ENCODE measurements at regions not wholly inside any gene's neighbourhood (a gene's known extent, or its start where the extent isn't known, plus 50 kb on each side); places are given as distances from the start of the nearest gene placed in this dataset.

DNA sequence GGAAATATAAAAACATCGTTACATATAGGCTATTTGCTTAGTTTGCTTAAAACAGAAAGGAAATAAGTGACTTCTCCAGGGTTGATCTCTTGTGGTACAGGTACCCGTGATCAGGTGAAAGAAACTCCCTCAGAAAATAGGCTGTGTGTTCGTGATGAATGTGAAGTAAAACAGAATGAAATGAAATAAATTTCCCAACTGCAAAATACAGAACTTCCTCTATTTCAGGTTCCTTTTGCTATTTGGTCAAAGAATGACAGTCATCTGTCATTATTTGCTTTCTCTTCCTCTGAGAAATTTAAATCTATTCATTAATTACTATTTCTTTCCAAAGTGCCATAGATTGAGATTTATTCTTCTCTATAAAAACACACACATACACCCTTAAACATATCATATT, 408.1 kb downstream of the FAM170A start (continued):
- TF ChIP-seq, protein P1, sequence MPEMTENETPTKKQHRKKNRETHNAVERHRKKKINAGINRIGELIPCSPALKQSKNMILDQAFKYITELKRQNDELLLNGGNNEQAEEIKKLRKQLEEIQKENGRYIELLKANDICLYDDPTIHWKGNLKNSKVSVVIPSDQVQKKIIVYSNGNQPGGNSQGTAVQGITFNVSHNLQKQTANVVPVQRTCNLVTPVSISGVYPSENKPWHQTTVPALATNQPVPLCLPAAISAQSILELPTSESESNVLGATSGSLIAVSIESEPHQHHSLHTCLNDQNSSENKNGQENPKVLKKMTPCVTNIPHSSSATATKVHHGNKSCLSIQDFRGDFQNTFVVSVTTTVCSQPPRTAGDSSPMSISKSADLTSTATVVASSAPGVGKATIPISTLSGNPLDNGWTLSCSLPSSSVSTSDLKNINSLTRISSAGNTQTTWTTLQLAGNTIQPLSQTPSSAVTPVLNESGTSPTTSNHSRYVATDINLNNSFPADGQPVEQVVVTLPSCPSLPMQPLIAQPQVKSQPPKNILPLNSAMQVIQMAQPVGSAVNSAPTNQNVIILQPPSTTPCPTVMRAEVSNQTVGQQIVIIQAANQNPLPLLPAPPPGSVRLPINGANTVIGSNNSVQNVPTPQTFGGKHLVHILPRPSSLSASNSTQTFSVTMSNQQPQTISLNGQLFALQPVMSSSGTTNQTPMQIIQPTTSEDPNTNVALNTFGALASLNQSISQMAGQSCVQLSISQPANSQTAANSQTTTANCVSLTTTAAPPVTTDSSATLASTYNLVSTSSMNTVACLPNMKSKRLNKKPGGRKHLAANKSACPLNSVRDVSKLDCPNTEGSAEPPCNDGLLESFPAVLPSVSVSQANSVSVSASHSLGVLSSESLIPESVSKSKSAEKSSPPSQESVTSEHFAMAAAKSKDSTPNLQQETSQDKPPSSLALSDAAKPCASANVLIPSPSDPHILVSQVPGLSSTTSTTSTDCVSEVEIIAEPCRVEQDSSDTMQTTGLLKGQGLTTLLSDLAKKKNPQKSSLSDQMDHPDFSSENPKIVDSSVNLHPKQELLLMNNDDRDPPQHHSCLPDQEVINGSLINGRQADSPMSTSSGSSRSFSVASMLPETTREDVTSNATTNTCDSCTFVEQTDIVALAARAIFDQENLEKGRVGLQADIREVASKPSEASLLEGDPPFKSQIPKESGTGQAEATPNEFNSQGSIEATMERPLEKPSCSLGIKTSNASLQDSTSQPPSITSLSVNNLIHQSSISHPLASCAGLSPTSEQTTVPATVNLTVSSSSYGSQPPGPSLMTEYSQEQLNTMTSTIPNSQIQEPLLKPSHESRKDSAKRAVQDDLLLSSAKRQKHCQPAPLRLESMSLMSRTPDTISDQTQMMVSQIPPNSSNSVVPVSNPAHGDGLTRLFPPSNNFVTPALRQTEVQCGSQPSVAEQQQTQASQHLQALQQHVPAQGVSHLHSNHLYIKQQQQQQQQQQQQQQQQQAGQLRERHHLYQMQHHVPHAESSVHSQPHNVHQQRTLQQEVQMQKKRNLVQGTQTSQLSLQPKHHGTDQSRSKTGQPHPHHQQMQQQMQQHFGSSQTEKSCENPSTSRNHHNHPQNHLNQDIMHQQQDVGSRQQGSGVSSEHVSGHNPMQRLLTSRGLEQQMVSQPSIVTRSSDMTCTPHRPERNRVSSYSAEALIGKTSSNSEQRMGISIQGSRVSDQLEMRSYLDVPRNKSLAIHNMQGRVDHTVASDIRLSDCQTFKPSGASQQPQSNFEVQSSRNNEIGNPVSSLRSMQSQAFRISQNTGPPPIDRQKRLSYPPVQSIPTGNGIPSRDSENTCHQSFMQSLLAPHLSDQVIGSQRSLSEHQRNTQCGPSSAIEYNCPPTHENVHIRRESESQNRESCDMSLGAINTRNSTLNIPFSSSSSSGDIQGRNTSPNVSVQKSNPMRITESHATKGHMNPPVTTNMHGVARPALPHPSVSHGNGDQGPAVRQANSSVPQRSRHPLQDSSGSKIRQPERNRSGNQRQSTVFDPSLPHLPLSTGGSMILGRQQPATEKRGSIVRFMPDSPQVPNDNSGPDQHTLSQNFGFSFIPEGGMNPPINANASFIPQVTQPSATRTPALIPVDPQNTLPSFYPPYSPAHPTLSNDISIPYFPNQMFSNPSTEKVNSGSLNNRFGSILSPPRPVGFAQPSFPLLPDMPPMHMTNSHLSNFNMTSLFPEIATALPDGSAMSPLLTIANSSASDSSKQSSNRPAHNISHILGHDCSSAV (CRISPR knock-in tag; IDR thresholded peaks at IDR 0.05; ENCODE audit: borderline replicate concordance): no peak
- TF ChIP-seq ZFP36L1 (CRISPR knock-in tag; IDR thresholded peaks at IDR 0.05): no peak
- TF ChIP-seq ASH2L (IDR thresholded peaks at IDR 0.05; ENCODE audit: insufficient read length, low read depth, low read length): no peak
- TF ChIP-seq FOXP1 (IDR thresholded peaks at IDR 0.05): no peak
- no peak for TF ChIP-seq FOXP1 (CRISPR knock-in tag; IDR thresholded peaks at IDR 0.05)
- TF ChIP-seq, protein P2, sequence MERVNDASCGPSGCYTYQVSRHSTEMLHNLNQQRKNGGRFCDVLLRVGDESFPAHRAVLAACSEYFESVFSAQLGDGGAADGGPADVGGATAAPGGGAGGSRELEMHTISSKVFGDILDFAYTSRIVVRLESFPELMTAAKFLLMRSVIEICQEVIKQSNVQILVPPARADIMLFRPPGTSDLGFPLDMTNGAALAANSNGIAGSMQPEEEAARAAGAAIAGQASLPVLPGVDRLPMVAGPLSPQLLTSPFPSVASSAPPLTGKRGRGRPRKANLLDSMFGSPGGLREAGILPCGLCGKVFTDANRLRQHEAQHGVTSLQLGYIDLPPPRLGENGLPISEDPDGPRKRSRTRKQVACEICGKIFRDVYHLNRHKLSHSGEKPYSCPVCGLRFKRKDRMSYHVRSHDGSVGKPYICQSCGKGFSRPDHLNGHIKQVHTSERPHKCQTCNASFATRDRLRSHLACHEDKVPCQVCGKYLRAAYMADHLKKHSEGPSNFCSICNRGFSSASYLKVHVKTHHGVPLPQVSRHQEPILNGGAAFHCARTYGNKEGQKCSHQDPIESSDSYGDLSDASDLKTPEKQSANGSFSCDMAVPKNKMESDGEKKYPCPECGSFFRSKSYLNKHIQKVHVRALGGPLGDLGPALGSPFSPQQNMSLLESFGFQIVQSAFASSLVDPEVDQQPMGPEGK (CRISPR knock-in tag; IDR thresholded peaks at IDR 0.05): no peak
- TF ChIP-seq ZNF333 (CRISPR knock-in tag; IDR thresholded peaks at IDR 0.05; ENCODE audit: borderline replicate concordance): no peak
- TF ChIP-seq ZC3H13 (CRISPR knock-in tag; IDR thresholded peaks at IDR 0.05): no peak
- TF ChIP-seq, protein P3, sequence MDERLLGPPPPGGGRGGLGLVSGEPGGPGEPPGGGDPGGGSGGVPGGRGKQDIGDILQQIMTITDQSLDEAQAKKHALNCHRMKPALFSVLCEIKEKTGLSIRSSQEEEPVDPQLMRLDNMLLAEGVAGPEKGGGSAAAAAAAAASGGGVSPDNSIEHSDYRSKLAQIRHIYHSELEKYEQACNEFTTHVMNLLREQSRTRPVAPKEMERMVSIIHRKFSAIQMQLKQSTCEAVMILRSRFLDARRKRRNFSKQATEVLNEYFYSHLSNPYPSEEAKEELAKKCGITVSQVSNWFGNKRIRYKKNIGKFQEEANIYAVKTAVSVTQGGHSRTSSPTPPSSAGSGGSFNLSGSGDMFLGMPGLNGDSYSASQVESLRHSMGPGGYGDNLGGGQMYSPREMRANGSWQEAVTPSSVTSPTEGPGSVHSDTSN (CRISPR knock-in tag; IDR thresholded peaks at IDR 0.05): no peak
- TF ChIP-seq ZFP1 (CRISPR knock-in tag; IDR thresholded peaks at IDR 0.05): no peak
- TF ChIP-seq ZNF616 (CRISPR knock-in tag; IDR thresholded peaks at IDR 0.05; ENCODE audit: low read depth): no peak
- TF ChIP-seq, protein P4, sequence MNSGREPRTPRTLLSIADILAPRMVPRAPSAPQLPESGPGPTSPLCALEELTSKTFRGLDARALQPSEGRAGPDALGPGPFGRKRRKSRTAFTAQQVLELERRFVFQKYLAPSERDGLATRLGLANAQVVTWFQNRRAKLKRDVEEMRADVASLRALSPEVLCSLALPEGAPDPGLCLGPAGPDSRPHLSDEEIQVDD (CRISPR knock-in tag; IDR thresholded peaks at IDR 0.05; ENCODE audit: borderline replicate concordance): no peak

All from HepG2 (cell line).